ENCODE measurements at regions not wholly inside any gene's neighbourhood (a gene's known extent, or its start where the extent isn't known, plus 50 kb on each side); places are given as distances from the start of the nearest gene placed in this dataset.
A peak's percentile ranks its signal among the peaks of the same experiment; 100 is the strongest.
"Not testable (repeated sequence)": the region's sequence is repeated elsewhere in the genome, so short reads cannot be mapped to it uniquely, and the experiment has no call there.

- in situ Hi-C loops (cut with HindIII; ENCODE audit: low pct_unique_long_range_greater_than_20kb, low sequenced_read_pairs): no loop called here
- DNase-seq (ENCODE audit: low read depth in 1 of 2, low spot score in 1 of 2): no peak
- no peak for TF ChIP-seq JUND (IDR thresholded peaks at IDR 0.05; ENCODE audit: low read depth)
These were observed 183.1 kb upstream of the GIMD1 start for GRCh38 chr4:106551724-106552123.

DNA sequence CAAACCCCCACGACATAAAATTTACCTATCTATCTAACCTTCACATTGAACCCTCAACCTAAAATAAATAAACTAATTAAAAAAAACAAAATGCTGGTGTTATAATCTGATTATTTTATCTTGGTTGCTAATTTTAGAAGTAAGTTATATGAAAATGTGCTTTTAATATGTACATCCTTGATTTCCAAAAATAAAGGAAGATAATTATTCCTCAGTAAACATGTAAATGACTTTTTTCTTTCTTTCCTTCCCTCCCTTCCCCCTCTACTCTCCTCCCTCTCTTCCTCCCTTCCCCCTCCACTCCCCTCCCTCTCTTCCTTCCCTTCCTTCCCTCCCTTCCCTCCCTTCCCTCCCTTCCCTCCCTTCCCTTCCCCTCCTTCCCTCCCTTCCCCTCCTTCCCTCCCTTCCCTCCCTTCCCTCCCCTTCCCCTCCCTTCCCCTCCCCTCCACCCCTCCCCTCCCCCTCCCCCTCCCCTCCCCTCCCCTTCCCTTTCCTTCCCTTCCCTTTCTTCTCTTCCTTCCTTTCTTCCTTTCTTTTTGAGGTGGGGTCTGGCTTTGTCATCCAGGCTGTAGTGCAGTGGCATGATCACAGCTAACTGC is 180.0 kb upstream of the GIMD1 start:
- TF ChIP-seq JUND (IDR thresholded peaks at IDR 0.05; ENCODE audit: low read depth): no peak
- no peak for DNase-seq (ENCODE audit: low read depth in 1 of 2, low spot score in 1 of 2)
- in situ Hi-C loops (cut with HindIII; ENCODE audit: low pct_unique_long_range_greater_than_20kb, low sequenced_read_pairs): no loop called here

- TF ChIP-seq JUND (IDR thresholded peaks at IDR 0.05; ENCODE audit: low read depth): no peak
- no peak for DNase-seq (ENCODE audit: low read depth in 1 of 2, low spot score in 1 of 2)
- in situ Hi-C loops (cut with HindIII; ENCODE audit: low pct_unique_long_range_greater_than_20kb, low sequenced_read_pairs): no loop called here
These were observed 177.8 kb upstream of the GIMD1 start for GRCh38 chr4:106546370-106546769.

DNA sequence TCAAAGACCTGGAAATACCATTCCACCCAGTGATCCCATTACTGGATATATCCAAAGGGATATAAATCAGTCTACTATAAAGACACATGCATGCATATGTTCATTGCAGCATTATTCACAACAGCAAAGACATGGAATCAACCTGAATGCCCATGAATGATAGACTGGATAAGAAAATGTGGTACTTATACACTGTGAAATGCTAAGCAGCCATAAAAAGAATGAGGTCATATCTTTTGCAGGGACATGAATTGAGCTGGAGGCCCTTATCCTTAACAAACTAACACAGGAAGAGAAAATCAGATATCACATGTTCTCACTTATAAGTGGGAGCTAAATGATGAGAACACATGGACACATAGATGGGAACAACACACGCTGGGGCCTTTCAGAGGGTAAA is 174.0 kb upstream of the GIMD1 start:
- in situ Hi-C loops (cut with HindIII; ENCODE audit: low pct_unique_long_range_greater_than_20kb, low sequenced_read_pairs); DNase-seq (ENCODE audit: low read depth in 1 of 2, low spot score in 1 of 2): not testable (repeated sequence)

- TF ChIP-seq JUND (IDR thresholded peaks at IDR 0.05; ENCODE audit: low read depth): no peak
- no peak for DNase-seq (ENCODE audit: low read depth in 1 of 2, low spot score in 1 of 2)
- in situ Hi-C loops (cut with HindIII; ENCODE audit: low pct_unique_long_range_greater_than_20kb, low sequenced_read_pairs): no loop called here
These were observed 172.7 kb upstream of the GIMD1 start for GRCh38 chr4:106541253-106541652.

DNA sequence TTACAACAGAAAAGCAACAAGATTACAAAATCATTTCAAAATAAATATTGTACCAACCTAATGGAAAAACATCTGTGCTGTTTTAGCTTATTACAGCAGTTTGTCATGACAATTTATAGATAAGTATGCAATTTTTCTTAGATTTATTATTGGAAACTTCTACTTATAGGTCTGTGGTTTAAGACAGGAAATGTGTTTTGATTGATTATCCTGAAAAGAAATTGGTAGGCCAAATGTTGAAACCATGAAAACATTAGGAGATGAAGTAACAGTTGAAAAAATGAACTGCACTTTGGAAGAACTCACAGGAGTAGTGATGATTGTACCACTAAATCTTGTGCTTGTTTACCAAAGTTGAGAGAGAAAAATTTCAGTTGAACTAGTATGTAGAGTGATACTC is 162.2 kb upstream of the GIMD1 start:
- no peak for TF ChIP-seq JUND (IDR thresholded peaks at IDR 0.05; ENCODE audit: low read depth)
- in situ Hi-C loops (cut with HindIII; ENCODE audit: low pct_unique_long_range_greater_than_20kb, low sequenced_read_pairs): no loop called here
- DNase-seq (ENCODE audit: low read depth in 1 of 2, low spot score in 1 of 2): no peak

- no peak for TF ChIP-seq JUND (IDR thresholded peaks at IDR 0.05; ENCODE audit: low read depth)
- in situ Hi-C loops (cut with HindIII; ENCODE audit: low pct_unique_long_range_greater_than_20kb, low sequenced_read_pairs): no loop called here
- no peak for DNase-seq (ENCODE audit: low read depth in 1 of 2, low spot score in 1 of 2)
These were observed 161.4 kb upstream of the GIMD1 start for GRCh38 chr4:106530024-106530361.

GRCh38 chr4:106529348-106530023 is 160.9 kb upstream of the GIMD1 start:
- no peak for TF ChIP-seq JUND (IDR thresholded peaks at IDR 0.05; ENCODE audit: low read depth)
- in situ Hi-C loops (cut with HindIII; ENCODE audit: low pct_unique_long_range_greater_than_20kb, low sequenced_read_pairs): no loop called here

DNA sequence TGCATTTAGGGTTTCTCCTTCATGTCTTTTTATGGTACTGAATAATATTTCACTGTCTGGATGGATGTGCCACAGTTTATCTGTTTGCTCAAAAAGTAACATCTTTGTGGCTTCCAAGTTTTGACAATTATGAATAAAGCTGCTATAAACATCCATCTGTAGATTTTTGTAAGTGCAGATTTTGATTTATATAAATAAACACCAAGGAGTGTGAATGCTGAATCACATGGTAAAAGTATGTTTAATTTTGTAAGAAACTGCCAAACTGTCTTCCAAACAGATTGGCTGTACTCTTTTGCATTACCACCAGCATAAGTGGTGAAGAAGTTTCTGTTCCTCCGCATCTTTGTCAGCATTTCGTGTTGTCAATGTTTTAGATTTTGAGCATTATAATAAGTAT is 158.7 kb upstream of the GIMD1 start:
- no peak for DNase-seq (ENCODE audit: low read depth in 1 of 2, low spot score in 1 of 2)
- in situ Hi-C loops (cut with HindIII; ENCODE audit: low pct_unique_long_range_greater_than_20kb, low sequenced_read_pairs): no loop called here
- no peak for TF ChIP-seq JUND (IDR thresholded peaks at IDR 0.05; ENCODE audit: low read depth)

More at GRCh38 chr4:106529348-106530023, 160.9 kb upstream of the GIMD1 start:
- DNase-seq (ENCODE audit: low read depth in 1 of 2, low spot score in 1 of 2): no peak

- in situ Hi-C loops (cut with HindIII; ENCODE audit: low pct_unique_long_range_greater_than_20kb, low sequenced_read_pairs); DNase-seq (ENCODE audit: low read depth in 1 of 2, low spot score in 1 of 2): not testable (repeated sequence)
These were observed 156.8 kb upstream of the GIMD1 start for GRCh38 chr4:106525425-106525824.

- in situ Hi-C loops (cut with HindIII; ENCODE audit: low pct_unique_long_range_greater_than_20kb, low sequenced_read_pairs); DNase-seq (ENCODE audit: low read depth in 1 of 2, low spot score in 1 of 2): not testable (repeated sequence)
These were observed 156.2 kb upstream of the GIMD1 start for GRCh38 chr4:106524772-106525171.

GRCh38 chr4:106522839-106523238 is 154.3 kb upstream of the GIMD1 start:
- in situ Hi-C loops (cut with HindIII; ENCODE audit: low pct_unique_long_range_greater_than_20kb, low sequenced_read_pairs): no loop called here
- peak in 1 of 2 experiments; percentile 49 for DNase-seq (ENCODE audit: low read depth in 1 of 2, low spot score in 1 of 2)
- no peak for TF ChIP-seq JUND (IDR thresholded peaks at IDR 0.05; ENCODE audit: low read depth)

- no peak for DNase-seq (ENCODE audit: low read depth in 1 of 2, low spot score in 1 of 2)
- in situ Hi-C loops (cut with HindIII; ENCODE audit: low pct_unique_long_range_greater_than_20kb, low sequenced_read_pairs): no loop called here
- TF ChIP-seq JUND (IDR thresholded peaks at IDR 0.05; ENCODE audit: low read depth): no peak
These were observed 144.1 kb upstream of the GIMD1 start for GRCh38 chr4:106512706-106513105.

DNA sequence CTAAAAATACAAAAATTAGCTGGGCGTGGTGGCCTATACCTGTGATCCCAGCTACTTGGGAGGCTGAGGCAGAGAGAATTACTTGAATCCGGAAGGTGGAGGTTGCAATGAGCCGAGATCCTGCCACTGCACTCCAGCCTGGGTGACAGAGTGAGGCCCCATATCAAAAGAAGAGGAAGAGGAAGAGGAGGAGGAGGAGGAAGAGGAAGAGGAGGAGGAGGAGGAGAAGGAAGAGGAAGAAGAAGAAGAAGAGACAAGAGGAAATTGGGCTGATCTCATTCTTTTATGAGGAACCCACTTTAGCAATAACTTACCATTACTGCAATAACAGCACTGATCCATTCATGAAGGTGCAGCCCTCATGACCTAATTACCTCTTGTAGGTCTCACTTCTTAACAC is 138.9 kb upstream of the GIMD1 start:
- DNase-seq (ENCODE audit: low read depth in 1 of 2, low spot score in 1 of 2): no peak
- in situ Hi-C loops (cut with HindIII; ENCODE audit: low pct_unique_long_range_greater_than_20kb, low sequenced_read_pairs): no loop called here

More for the DNA sequence above, 138.9 kb upstream of the GIMD1 start:
- no peak for TF ChIP-seq JUND (IDR thresholded peaks at IDR 0.05; ENCODE audit: low read depth)
